ENCODE measurements at regions not wholly inside any gene's neighbourhood (a gene's known extent, or its start where the extent isn't known, plus 50 kb on each side); places are given as distances from the start of the nearest gene placed in this dataset.

GRCh38 chr9:80952363-80952922, 736.9 kb downstream of the TLE1 start:
- TF ChIP-seq, protein P1, sequence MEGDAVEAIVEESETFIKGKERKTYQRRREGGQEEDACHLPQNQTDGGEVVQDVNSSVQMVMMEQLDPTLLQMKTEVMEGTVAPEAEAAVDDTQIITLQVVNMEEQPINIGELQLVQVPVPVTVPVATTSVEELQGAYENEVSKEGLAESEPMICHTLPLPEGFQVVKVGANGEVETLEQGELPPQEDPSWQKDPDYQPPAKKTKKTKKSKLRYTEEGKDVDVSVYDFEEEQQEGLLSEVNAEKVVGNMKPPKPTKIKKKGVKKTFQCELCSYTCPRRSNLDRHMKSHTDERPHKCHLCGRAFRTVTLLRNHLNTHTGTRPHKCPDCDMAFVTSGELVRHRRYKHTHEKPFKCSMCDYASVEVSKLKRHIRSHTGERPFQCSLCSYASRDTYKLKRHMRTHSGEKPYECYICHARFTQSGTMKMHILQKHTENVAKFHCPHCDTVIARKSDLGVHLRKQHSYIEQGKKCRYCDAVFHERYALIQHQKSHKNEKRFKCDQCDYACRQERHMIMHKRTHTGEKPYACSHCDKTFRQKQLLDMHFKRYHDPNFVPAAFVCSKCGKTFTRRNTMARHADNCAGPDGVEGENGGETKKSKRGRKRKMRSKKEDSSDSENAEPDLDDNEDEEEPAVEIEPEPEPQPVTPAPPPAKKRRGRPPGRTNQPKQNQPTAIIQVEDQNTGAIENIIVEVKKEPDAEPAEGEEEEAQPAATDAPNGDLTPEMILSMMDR (IDR thresholded peaks at IDR 0.05): no peak
- no peak for TF ChIP-seq POLR2AphosphoS5 (IDR thresholded peaks at IDR 0.05; ENCODE audit: low read depth, low read length)
- TF ChIP-seq SIN3A (IDR thresholded peaks at IDR 0.05; ENCODE audit: borderline replicate concordance, insufficient read depth, low read depth, low read length): no peak

All from Panc1 (cell line).